Stimulated activated CD4-positive, alpha-beta T cell treated with anti-CD3 and anti-CD28 coated beads, Interleukin-4, amount 100 ng/mL, for 4 hours (primary cell): ENCODE measurements at regions not wholly inside any gene's neighbourhood (a gene's known extent, or its start where the extent isn't known, plus 50 kb on each side); places are given as distances from the start of the nearest gene placed in this dataset.
"Not testable (repeated sequence)": the region's sequence is repeated elsewhere in the genome, so short reads cannot be mapped to it uniquely, and the experiment has no call there.

Experiments used
- DNase-seq, 2 experiments: peaks; one replicate each; pipeline ENCODE4 v3.0.0-alpha.2; 2020

GRCh38 chr10:94088926-94089381 lies 95.2 kb downstream of the PLCE1 start:
- DNase-seq: no peak

DNA sequence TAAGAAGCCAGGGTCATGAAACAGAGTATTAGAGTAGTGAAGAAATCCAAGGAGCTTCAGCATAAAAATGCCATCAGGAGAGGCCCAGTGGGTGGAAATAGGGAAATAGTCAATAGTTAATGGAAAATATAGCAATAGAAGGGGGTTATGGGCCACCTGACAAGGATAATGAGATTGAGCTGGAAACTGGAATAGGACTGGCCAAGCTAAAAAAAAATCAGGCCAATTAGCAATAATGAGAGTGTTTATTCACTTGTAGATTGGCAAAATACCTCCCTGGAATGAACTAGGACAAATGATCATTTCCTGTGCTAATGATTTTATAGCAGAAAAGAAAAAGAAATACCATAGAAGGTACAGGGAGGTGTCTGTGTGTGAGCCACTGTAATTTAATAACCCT lies 97.9 kb downstream of the PLCE1 start:
- DNase-seq: no peak

DNA sequence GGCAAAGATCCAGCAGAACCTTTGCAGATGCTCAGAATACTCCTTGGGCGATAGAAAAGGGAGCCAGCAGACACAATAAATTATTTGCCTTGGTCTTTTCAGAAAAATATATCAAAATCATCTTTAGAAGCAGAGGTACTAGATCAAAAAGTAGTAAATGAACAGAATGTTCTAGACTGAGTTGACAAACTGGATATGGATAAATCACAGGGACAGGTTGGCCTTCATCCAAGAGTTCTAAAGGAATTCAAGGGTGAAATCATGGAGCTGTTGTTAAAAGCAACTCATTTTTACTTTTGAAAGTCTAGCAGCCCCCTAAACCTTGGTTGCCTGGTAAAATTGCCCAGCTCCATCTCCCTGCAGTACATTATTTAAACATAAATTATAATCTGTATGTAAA lies 99.1 kb downstream of the PLCE1 start:
- no peak for DNase-seq

GRCh38 chr10:94093286-94093905 lies 99.7 kb downstream of the PLCE1 start:
- no peak for DNase-seq

- DNase-seq: no peak
Observed at GRCh38 chr10:94094540-94094939, 100.8 kb downstream of the PLCE1 start.

GRCh38 chr10:94097656-94098055 lies 103.9 kb downstream of the PLCE1 start:
- no peak for DNase-seq

DNA sequence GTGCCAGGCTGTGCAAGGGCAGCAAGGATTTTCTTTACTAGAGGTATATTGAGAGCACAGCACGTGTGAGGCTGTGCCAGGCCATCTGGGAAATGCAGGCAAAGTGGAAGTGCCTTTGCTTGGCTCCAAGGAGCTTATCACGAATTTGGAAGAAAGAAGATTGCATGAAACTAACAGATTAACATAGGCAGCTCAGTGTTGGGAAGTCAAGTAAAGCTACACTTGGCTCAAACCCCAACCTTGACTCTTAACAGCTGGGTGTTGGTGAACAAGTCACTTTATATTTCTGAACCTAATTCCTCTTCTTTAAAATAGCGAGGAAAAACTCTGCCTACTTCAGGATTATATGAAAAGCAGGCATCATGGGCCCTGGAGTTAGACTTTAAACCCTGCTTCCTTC lies 105.2 kb downstream of the PLCE1 start:
- no peak for DNase-seq

DNA sequence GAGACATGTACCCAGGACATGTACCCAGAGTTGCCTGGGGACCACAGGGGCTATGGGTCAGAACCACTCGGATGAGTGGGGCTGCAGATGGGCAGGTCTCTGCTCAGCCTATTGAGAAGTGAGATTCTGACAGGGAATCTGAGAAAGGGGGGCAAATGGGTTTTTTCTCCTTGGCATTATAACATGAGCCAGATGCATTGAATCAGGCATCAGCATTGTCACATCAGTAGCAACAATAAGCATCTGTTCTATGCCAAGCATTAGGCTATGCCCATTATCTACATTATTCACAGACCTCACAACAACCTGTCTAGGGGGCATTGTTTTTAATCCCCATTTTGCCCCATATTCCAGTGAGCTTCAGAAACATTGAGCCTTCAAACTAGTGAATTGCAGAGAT lies 108.2 kb downstream of the PLCE1 start:
- DNase-seq: no peak

DNA sequence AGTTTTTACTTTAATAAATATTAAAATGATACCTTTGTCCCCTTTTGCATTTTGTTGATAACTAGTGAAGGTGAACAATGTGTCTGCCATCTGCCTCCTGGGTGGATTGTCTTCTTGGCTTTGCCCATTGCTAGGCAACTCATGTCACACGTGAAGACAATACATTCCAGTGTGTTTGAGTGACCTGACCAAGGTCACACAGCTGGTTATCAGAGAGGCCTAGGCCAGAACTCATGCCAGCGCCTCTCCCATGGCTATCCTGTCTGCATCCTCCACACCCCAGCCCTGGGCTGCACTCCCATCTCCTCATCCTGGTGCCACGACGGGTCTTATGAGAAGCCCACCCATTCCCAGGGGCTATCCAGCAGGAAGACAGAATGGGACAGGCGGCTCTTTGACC lies 108.7 kb downstream of the PLCE1 start:
- DNase-seq: no peak

- no peak for DNase-seq
Observed at GRCh38 chr10:94103192-94103591, 109.5 kb downstream of the PLCE1 start.

DNA sequence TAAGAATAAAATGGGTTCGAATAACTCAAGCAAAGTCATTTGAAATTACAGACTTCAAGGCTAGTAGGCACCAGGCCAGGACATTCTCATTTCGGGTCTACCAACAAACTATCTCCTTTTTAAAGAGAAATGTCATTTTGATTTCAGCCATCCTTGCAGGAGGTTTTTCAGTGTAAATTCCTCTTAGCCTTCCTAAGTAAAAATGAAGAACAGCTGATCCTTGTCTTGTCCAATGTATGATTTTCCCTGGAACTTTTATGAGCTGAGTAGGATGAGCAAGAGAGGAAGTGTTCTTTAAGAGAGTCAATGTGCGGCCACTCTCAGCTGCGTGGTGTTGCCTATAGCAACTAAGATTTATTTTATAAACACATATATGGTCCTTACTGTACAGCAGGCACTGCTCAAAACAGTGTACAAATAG lies 110.1 kb downstream of the PLCE1 start:
- no peak for DNase-seq

GRCh38 chr10:94104316-94105000 lies 110.7 kb downstream of the PLCE1 start:
- DNase-seq: no peak

GRCh38 chr10:94105226-94105625 lies 111.5 kb downstream of the PLCE1 start:
- DNase-seq: no peak

DNA sequence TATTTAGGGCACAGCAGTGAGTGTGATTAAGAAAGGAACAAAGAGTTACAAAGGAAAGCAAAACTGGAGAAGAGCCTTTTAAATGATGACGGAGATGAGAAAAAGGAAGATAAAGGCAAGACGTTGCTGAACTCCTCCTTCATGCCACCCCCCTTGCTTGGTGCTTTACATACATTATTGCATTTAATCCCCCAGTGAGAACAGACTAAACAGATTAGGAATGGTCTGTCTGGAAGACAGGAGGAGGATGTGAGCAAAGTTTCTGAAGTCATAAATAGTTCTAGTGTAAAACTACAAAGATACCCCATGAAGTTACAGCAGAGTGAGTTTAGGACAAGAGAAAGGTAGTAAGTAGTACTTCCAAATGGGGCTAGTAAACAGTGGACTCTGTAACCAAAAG lies 113.5 kb downstream of the PLCE1 start:
- DNase-seq: no peak

GRCh38 chr10:94108200-94108599 lies 114.5 kb downstream of the PLCE1 start:
- DNase-seq: no peak

- no peak for DNase-seq
Observed at GRCh38 chr10:94111367-94111766, 117.6 kb downstream of the PLCE1 start.

DNA sequence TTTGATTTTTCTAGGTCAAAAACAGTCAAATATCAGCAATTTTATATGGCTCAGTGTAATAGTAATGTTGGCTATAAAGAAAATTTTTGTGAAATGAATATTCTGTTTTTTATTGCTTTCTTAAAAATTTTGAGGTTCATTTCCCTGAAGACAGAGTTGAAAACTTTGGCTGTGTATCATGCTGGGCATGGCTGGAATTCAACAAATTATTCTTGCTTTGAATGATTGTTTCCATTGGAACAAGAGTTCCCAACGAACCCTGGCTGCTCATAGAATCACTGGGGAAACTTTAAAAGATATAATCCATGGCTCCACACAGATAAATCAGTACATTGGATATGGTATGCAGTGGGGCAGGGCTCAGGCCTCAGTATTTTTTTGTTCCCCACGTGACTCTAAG lies 118.6 kb downstream of the PLCE1 start:
- DNase-seq: no peak

DNA sequence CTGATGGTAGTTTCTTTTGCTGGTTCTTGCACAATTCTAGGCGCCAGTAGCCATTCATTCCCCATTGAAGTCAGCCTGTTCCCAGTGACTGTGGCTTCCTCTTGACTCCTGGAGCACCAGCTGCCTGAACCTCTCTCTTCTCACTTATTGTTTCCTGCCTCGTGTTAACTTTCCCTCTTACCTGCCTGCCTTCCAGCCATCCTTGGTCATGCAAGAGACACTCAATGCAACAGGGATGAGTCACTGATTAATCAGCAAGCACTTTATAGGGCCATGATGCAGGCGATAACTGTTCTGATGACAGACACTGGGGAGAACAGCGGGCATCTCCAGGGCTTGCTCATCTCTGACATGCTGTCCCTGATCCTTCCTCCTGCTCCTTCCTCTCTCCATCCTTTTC lies 122.0 kb downstream of the PLCE1 start:
- DNase-seq: no peak

GRCh38 chr10:94116848-94117247 lies 123.1 kb downstream of the PLCE1 start:
- no peak for DNase-seq

- DNase-seq: no peak
Observed at GRCh38 chr10:94122211-94122610, 128.5 kb downstream of the PLCE1 start.

- no peak for DNase-seq
Observed at GRCh38 chr10:94123258-94123995, 129.7 kb downstream of the PLCE1 start.

DNA sequence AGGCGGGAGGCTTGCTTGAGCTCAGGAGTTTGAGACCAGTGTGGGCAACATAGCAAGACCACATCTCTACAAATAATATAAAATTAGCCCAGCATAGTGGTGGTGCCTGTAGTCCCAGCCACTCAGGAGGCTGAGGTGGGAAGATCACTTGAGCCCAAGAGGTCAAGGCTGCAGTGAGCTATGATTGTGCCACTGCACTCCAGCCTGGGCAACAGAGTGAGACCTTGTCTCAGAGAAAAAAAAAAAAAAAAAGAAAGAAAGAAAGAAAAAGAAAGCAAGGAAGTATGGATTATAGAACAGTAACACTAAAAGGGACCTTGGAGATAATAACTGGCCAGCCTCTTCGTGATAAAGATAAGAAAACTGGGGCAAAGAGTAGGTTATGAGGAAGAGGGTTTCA lies 130.4 kb downstream of the PLCE1 start:
- DNase-seq: not testable (repeated sequence)

- DNase-seq: not testable (repeated sequence)
Observed at GRCh38 chr10:94125268-94125667, 131.5 kb downstream of the PLCE1 start.

DNA sequence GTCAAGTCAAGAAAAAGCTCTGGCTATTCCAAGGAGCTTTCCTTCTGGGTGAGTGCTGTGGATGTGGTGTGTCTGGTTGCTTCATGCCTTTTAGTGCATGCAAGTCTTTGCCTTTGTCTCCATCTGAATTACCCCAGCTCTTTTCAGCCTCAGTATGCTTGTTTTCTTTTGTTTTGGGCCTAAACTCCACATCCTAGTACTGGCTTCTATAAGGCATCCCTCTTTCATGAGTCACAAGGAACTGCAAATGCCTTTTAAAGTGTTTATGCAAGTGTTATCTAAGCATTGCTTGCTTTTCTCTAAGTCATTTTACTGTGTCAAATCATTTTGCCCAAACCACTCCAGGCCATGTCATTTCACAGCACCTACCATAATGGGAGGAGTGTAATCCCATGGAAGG lies 132.1 kb downstream of the PLCE1 start:
- DNase-seq: no peak
